ENCODE measurements at regions not wholly inside any gene's neighbourhood (a gene's known extent, or its start where the extent isn't known, plus 50 kb on each side); places are given as distances from the start of the nearest gene placed in this dataset.

DNA sequence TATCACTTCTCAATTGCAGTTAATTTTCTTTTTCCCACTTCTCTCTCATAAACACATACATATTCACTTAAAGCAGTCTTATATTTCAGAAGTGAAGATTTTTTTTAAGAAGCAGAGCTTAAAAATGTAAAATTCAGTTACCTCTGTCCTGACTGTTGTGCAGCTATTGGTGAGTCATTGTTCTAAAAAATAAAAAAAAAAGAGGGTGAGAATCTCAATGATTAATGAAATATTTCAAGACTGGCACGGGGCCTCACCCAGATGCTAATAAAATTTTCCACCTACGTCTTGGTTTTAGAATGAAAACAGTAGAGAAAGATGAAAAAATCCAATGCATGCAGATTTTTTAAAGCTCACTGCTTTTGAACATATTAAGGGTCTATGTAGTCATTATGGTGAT lies 67.7 kb downstream of the RDH14 start:
- no peak for TF ChIP-seq MAZ (IDR thresholded peaks at IDR 0.05; ENCODE audit: borderline replicate concordance, low read depth, low read length)
- no peak for TF ChIP-seq CHD1 (IDR thresholded peaks at IDR 0.05; ENCODE audit: low read depth, low read length)
- TF ChIP-seq FOS (IDR thresholded peaks at IDR 0.05; ENCODE audit: low read depth, low read length): no peak
- TF ChIP-seq, protein P1, sequence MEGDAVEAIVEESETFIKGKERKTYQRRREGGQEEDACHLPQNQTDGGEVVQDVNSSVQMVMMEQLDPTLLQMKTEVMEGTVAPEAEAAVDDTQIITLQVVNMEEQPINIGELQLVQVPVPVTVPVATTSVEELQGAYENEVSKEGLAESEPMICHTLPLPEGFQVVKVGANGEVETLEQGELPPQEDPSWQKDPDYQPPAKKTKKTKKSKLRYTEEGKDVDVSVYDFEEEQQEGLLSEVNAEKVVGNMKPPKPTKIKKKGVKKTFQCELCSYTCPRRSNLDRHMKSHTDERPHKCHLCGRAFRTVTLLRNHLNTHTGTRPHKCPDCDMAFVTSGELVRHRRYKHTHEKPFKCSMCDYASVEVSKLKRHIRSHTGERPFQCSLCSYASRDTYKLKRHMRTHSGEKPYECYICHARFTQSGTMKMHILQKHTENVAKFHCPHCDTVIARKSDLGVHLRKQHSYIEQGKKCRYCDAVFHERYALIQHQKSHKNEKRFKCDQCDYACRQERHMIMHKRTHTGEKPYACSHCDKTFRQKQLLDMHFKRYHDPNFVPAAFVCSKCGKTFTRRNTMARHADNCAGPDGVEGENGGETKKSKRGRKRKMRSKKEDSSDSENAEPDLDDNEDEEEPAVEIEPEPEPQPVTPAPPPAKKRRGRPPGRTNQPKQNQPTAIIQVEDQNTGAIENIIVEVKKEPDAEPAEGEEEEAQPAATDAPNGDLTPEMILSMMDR (conservative IDR thresholded peaks at IDR 0.05; ENCODE audit: low read depth, low read length): no peak
- Histone ChIP-seq H3K4me1 (ENCODE audit: control insufficient read depth, insufficient read depth, low read length) (no peaks in the 10 kb centered on the region), H3K4me2 (ENCODE audit: low read depth, low read length) (no peak overlapping the region), H2AK5ac (ENCODE audit: low read depth, low read length) (no peak overlapping the region), H3K9me3 (ENCODE audit: control insufficient read depth, insufficient read depth, low read length) (no peaks in the 10 kb centered on the region), H3K4me3 (ENCODE audit: insufficient read depth, low read depth, low read length) (no peak overlapping the region), H2AK9ac (replicated peaks; ENCODE audit: low read depth, low read length, poor library complexity) (no peak overlapping the region), H3K56ac (ENCODE audit: extremely low read depth, insufficient read depth, low read length) (no peak overlapping the region), H2BK5ac (ENCODE audit: low read depth, low read length, poor library complexity, severe bottlenecking) (no peak overlapping the region), H2BK20ac (ENCODE audit: low read depth, low read length) (no peak overlapping the region), H3K18ac (ENCODE audit: low read depth, low read length) (no peak overlapping the region), H3K23ac (ENCODE audit: low read depth, low read length) (no peak overlapping the region), H3K9ac (ENCODE audit: low read depth, low read length) (no peak overlapping the region), H3K4ac (ENCODE audit: low read depth, low read length) (no peak overlapping the region), H2BK15ac (ENCODE audit: low read depth, low read length) (no peak overlapping the region), H2BK120ac (ENCODE audit: low read depth, low read length) (no peak overlapping the region), H4K91ac (ENCODE audit: insufficient read depth, low read depth, low read length) (no peak overlapping the region), H4K20me1 (ENCODE audit: insufficient read depth, low read length) (no peaks in the 10 kb centered on the region), H3K36me3 (ENCODE audit: control insufficient read depth, insufficient read depth, low read length) (no peaks in the 10 kb centered on the region), H3K9me1 (ENCODE audit: insufficient read depth, low read length) (no peaks in the 10 kb centered on the region), H3K27ac (ENCODE audit: insufficient read depth, low read length) (no peak overlapping the region), H4K8ac (ENCODE audit: low read depth in 2 of 2, low read length in 2 of 2) (no peak overlapping the region), H3K79me1 (ENCODE audit: low read depth in 1 of 2, low read length in 2 of 2) (no peaks in the 10 kb centered on the region), H4K5ac (ENCODE audit: low read depth, low read length) (no peak overlapping the region), H3K14ac (replicated peaks; ENCODE audit: low read depth, low read length) (no peak overlapping the region), H2AFZ (replicated peaks; ENCODE audit: low read length, poor library complexity) (no peak overlapping the region), H3K27me3 (ENCODE audit: control insufficient read depth, insufficient read depth, low read length) (peaks cover 6% of the 10 kb centered on the region)
- dilution Hi-C loops (cut with HindIII; ENCODE audit: low sequenced_read_pairs, unreplicated experiment): no loop called here
- in situ Hi-C loops (cut with MboI; ENCODE audit: low sequenced_read_pairs): no loop called here
- BruUV-seq (replicated peaks): no TSS peak
- no CpG with 5 or more reads among the region's 2 CpGs for whole genome bisulfite sequencing, 2 experiments (ENCODE audit: extremely low coverage in 2 of 2, insufficient read length in 1 of 2)
- CTCF ChIA-PET: no interaction called here
- POLR2A ChIA-PET (ENCODE audit: unreplicated experiment): no interaction called here
- ATAC-seq (ENCODE audit: low read depth) (no peak), DNase-seq (no peak)
- intact Hi-C loops (cut with micrococcal nuclease): no loop called here

All from IMR-90 (cell line).